Loucy (cell line): ENCODE measurements at regions not wholly inside any gene's neighbourhood (a gene's known extent, or its start where the extent isn't known, plus 50 kb on each side); places are given as distances from the start of the nearest gene placed in this dataset.

Experiments used
- EZH2phosphoT487 ChIP-seq: fragments of 200-600 bp; IDR thresholded peaks from 2 replicates; pipeline ENCODE4 v1.6.1; 2018; ENCODE audit warnings: antibody characterized with exemption, mild to moderate bottlenecking, moderate library complexity, borderline replicate concordance
- TF ChIP-seq, protein P1 (sequence below): fragments of 200-600 bp; sonication (generic); conservative IDR thresholded peaks from 2 replicates; pipeline ENCODE4 v1.5.1; 2014; ENCODE audit warnings: mild to moderate bottlenecking, antibody characterized with exemption, low read length

DNA sequence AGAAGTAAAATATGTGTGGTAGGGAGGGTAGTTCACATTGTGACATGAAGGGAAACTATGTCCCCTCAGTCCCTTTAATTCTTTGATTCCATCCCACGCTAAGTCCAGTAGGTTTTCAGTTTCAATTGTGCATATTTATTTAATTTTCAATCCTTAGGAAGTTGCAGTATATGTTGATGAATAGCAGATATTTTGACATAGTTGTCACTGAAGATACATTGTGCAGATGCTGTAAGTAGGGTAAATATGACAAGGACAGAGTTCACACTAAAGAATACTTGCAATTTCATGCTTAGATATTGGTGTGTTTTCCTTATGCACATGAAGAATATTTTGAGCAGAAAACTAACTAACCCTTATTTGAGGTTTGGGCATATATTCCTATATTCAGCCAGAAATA, 595.4 kb upstream of the MIR17HG start:
- TF ChIP-seq, protein P1, sequence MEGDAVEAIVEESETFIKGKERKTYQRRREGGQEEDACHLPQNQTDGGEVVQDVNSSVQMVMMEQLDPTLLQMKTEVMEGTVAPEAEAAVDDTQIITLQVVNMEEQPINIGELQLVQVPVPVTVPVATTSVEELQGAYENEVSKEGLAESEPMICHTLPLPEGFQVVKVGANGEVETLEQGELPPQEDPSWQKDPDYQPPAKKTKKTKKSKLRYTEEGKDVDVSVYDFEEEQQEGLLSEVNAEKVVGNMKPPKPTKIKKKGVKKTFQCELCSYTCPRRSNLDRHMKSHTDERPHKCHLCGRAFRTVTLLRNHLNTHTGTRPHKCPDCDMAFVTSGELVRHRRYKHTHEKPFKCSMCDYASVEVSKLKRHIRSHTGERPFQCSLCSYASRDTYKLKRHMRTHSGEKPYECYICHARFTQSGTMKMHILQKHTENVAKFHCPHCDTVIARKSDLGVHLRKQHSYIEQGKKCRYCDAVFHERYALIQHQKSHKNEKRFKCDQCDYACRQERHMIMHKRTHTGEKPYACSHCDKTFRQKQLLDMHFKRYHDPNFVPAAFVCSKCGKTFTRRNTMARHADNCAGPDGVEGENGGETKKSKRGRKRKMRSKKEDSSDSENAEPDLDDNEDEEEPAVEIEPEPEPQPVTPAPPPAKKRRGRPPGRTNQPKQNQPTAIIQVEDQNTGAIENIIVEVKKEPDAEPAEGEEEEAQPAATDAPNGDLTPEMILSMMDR = no peak
- TF ChIP-seq EZH2phosphoT487 = no peak
